H1 (cell line): ENCODE measurements at regions not wholly inside any gene's neighbourhood (a gene's known extent, or its start where the extent isn't known, plus 50 kb on each side); places are given as distances from the start of the nearest gene placed in this dataset.

ENCODE experiments used
- CTCF ChIA-PET: fragments of 300-600 bp; sonication (Branson Sonifier 250); formaldehyde crosslinking; loops from one replicate; lab custom pipeline; 2021; ENCODE audit not compliant: partially characterized antibody; lab: Charles Lee
- POLR2A ChIA-PET: fragments of 300-600 bp; sonication (Branson Sonifier 250); formaldehyde crosslinking; loops from one replicate; lab custom pipeline; 2021; ENCODE audit warnings: inconsistent platforms; ENCODE audit not compliant: partially characterized antibody; lab: Charles Lee
- DNase-seq, 2 experiments: peaks; one replicate each; pipeline versions ENCODE4 v3.0.0 to v3.0.0-alpha.2; 2010 to 2022; ENCODE audit warnings: low spot score in 2 of 2, low read depth in 1 of 2, mixed read lengths in 1 of 2
- FAIRE-seq: peaks from 2 replicates; lab custom pipeline; 2011; peaks lifted over from hg19 to GRCh38; lab: Jason Lieb, UNC
- H2AFZ ChIP-seq: 2 replicates; pipeline ENCODE4 v1.8.1; 2012; ENCODE audit warnings: low read length, inconsistent platforms
- H2AK5ac ChIP-seq: 2 replicates; pipeline ENCODE4 v1.6.1; 2013; ENCODE audit warnings: low read depth, low read length
- H2BK120ac ChIP-seq: replicated peaks from 2 replicates; pipeline ENCODE3; 2013; ENCODE audit warnings: low read depth, low read length, inconsistent platforms
- H2BK12ac ChIP-seq: 2 replicates; pipeline ENCODE4 v1.6.1; 2013; ENCODE audit warnings: low read depth, low read length
- H2BK15ac ChIP-seq: 2 replicates; pipeline ENCODE4 v1.6.1; 2013; ENCODE audit warnings: low read length
- H2BK20ac ChIP-seq: 2 replicates; pipeline ENCODE4 v1.6.1; 2013; ENCODE audit warnings: low read length
- H2BK5ac ChIP-seq: 2 replicates; pipeline ENCODE4 v1.6.1; 2013; ENCODE audit warnings: low read depth, low read length
- H3K14ac ChIP-seq: 2 replicates; pipeline ENCODE4 v1.6.1; 2013; ENCODE audit warnings: inconsistent platforms; ENCODE audit not compliant: insufficient read length
- H3K18ac ChIP-seq: 2 replicates; pipeline ENCODE4 v1.6.1; 2013; ENCODE audit warnings: low read length; ENCODE audit errors: extremely low read depth
- H3K23ac ChIP-seq: 2 replicates; pipeline ENCODE4 v1.6.1; 2013; ENCODE audit warnings: inconsistent platforms; ENCODE audit not compliant: insufficient read length
- H3K23me2 ChIP-seq: 2 replicates; pipeline ENCODE4 v1.6.1; 2013; ENCODE audit warnings: low read depth, low read length
- H3K27ac ChIP-seq: 2 replicates; pipeline ENCODE4 v1.6.1; 2011; ENCODE audit warnings: low read depth, low read length, inconsistent platforms
- H3K27me3 ChIP-seq, 4 experiments: replicated peaks in 1 of 4; 1 replicate in 1 of 4; 2 replicates in 3 of 4; pipeline versions ENCODE4 v1.6.1 to v1.8.1; 2011 to 2013; ENCODE audit warnings: low read length in 3 of 4, mild to moderate bottlenecking in 3 of 4, inconsistent platforms in 2 of 4, mixed read lengths in 2 of 4, moderate library complexity in 1 of 4; ENCODE audit not compliant: control insufficient read depth in 3 of 4, insufficient read depth in 3 of 4; ENCODE audit errors: extremely low read depth in 1 of 4
- H3K36me3 ChIP-seq, 4 experiments: 2 replicates each; pipeline versions ENCODE4 v1.6.1 to v1.8.1; 2011 to 2013; ENCODE audit warnings: mild to moderate bottlenecking in 4 of 4, low read length in 3 of 4, moderate library complexity in 2 of 4, control low read depth in 1 of 4, inconsistent platforms in 1 of 4; ENCODE audit not compliant: insufficient read depth in 4 of 4, control insufficient read depth in 2 of 4
- H3K4ac ChIP-seq: replicated peaks from 2 replicates; pipeline ENCODE3; 2013; ENCODE audit warnings: low read length, low read depth, mixed read lengths, inconsistent platforms; ENCODE audit not compliant: insufficient read length
- H3K4me1 ChIP-seq, 4 experiments: replicated peaks in 1 of 4; 1 replicate in 1 of 4; 2 replicates in 3 of 4; pipeline versions ENCODE4 v1.6.1 to v1.8.1; 2011 to 2013; ENCODE audit warnings: low read length in 3 of 4, inconsistent platforms in 2 of 4, mixed read lengths in 1 of 4; ENCODE audit not compliant: insufficient read depth in 4 of 4, control insufficient read depth in 3 of 4
- H3K4me2 ChIP-seq, 2 experiments: 2 replicates each; pipeline versions ENCODE4 v1.6.1 to v1.8.1; 2011 to 2013; ENCODE audit warnings: low read depth in 2 of 2, low read length in 2 of 2, control low read depth in 1 of 2, inconsistent platforms in 1 of 2, mild to moderate bottlenecking in 1 of 2; ENCODE audit not compliant: insufficient read depth in 1 of 2
- H3K4me3 ChIP-seq, 4 experiments: fragments of 200-600, 300-600 bp in 1 of 4; sonication (generic), shearing (Covaris generic), sonication (Bioruptor Twin) in 1 of 4; 2 replicates each; pipeline versions ENCODE4 v1.5.1 to v1.8.1; 2011 to 2016; ENCODE audit warnings: low read length in 4 of 4, low read depth in 3 of 4, control low read depth in 2 of 4, inconsistent platforms in 2 of 4, mild to moderate bottlenecking in 2 of 4, mixed read lengths in 1 of 4, moderate library complexity in 1 of 4; ENCODE audit not compliant: insufficient read depth in 2 of 4; ENCODE audit errors: extremely low read depth in 1 of 4
- H3K56ac ChIP-seq: replicated peaks from 2 replicates; pipeline ENCODE3; 2013; ENCODE audit warnings: low read depth, mild to moderate bottlenecking, mixed read lengths, low read length, inconsistent platforms; ENCODE audit not compliant: insufficient read length
- H3K79me1 ChIP-seq: 2 replicates; pipeline ENCODE4 v1.6.1; 2013; ENCODE audit warnings: low read depth, low read length, control low read depth
- H3K79me2 ChIP-seq, 2 experiments: 2 replicates each; pipeline versions ENCODE4 v1.6.1 to v1.8.1; 2012 to 2013; ENCODE audit warnings: low read length in 2 of 2, mild to moderate bottlenecking in 2 of 2, inconsistent platforms in 1 of 2; ENCODE audit not compliant: insufficient read depth in 2 of 2, control insufficient read depth in 1 of 2
- H3K9ac ChIP-seq, 4 experiments: replicated peaks in 1 of 4; 1 replicate in 1 of 4; 2 replicates in 3 of 4; pipeline versions ENCODE4 v1.6.1 to v1.8.1; 2011 to 2013; ENCODE audit warnings: low read depth in 3 of 4, low read length in 3 of 4, control low read depth in 2 of 4, mild to moderate bottlenecking in 2 of 4, moderate library complexity in 2 of 4, inconsistent platforms in 1 of 4; ENCODE audit errors: extremely low read depth in 1 of 4
- H3K9me3 ChIP-seq, 2 experiments: 2 replicates each; pipeline versions ENCODE4 v1.6.1 to v1.8.1; 2012 to 2013; ENCODE audit warnings: mild to moderate bottlenecking in 2 of 2, moderate library complexity in 2 of 2, control low read depth in 1 of 2, inconsistent platforms in 1 of 2, low read depth in 1 of 2, low read length in 1 of 2, mixed read lengths in 1 of 2; ENCODE audit not compliant: insufficient read depth in 2 of 2
- H4K20me1 ChIP-seq, 2 experiments: replicated peaks in 1 of 2; 2 replicates each; pipeline versions ENCODE3 to v1.8.1; 2011 to 2013; ENCODE audit warnings: inconsistent platforms in 2 of 2, low read length in 2 of 2, mild to moderate bottlenecking in 1 of 2; ENCODE audit not compliant: insufficient read depth in 2 of 2, control insufficient read depth in 1 of 2
- H4K5ac ChIP-seq: 2 replicates; pipeline ENCODE4 v1.6.1; 2013; ENCODE audit warnings: low read length, low read depth, mixed read lengths, inconsistent platforms; ENCODE audit not compliant: insufficient read length
- H4K8ac ChIP-seq: 2 replicates; pipeline ENCODE4 v1.8.0; 2013; ENCODE audit warnings: mild to moderate bottlenecking, moderate library complexity, low read length, inconsistent platforms; ENCODE audit not compliant: insufficient read depth; ENCODE audit errors: extremely low read depth
- H4K91ac ChIP-seq: replicated peaks from 2 replicates; pipeline ENCODE3; 2013; ENCODE audit warnings: low read length, mixed read lengths, inconsistent platforms; ENCODE audit not compliant: insufficient read length
- SP1 ChIP-seq: IDR thresholded peaks from 2 replicates; pipeline ENCODE4 v1.6.1; 2011; ENCODE audit warnings: low read depth, low read length
- SRF ChIP-seq: IDR thresholded peaks from 2 replicates; pipeline ENCODE4 v1.6.1; 2011; ENCODE audit warnings: mild to moderate bottlenecking, low read depth, low read length, moderate library complexity
- TAF1 ChIP-seq: IDR thresholded peaks from 2 replicates; pipeline ENCODE4 v1.6.1; 2011; ENCODE audit warnings: mild to moderate bottlenecking, low read depth, low read length
- TBP ChIP-seq: IDR thresholded peaks from 2 replicates; pipeline ENCODE4 v1.6.1; 2011; ENCODE audit warnings: low read depth, low read length, improper control_type of control experiment
- WGBS, 2 experiments: shearing (Covaris generic) in 1 of 2; methylation state at CpG; one replicate each; pipeline versions ENCODE4 v1.1.6 to v1.1.7; 2013 to 2015; ENCODE audit warnings: low lambda C conversion rate in 2 of 2, mixed read lengths in 2 of 2, inconsistent platforms in 1 of 2, low coverage in 1 of 2, missing lambda C conversion rate in 1 of 2; ENCODE audit not compliant: insufficient replicate concordance in 2 of 2, insufficient coverage in 1 of 2, insufficient read length in 1 of 2; ENCODE audit errors: extremely low coverage in 1 of 2, missing lambda C conversion rate in 1 of 2; 5-methylcytosine and 5-hydroxymethylcytosine counted together

DNA sequence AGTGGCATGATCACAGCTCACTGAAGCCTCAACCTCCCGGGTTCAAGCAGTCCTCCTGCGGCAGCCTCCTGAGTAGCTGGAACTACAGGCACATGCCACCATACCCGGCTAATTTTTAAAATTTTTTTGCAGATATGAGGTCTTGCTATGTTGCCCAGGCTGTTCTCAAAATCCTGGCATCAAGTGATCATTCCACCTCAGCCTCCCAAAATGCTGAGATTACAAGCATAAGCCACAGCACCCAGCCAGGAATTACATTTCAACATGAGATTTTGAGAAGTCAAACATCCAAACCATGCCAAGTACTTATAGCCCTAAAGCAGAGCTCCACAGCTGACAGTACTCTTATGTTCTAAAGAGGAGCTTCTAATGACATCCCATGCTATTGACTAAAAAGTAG lies 200.1 kb downstream of the FCRL5 start:
- Histone ChIP-seq H3K4me1 (no peaks in the 10 kb centered on the region), H2BK12ac (no peak overlapping the region), H2BK15ac (no peak overlapping the region), H2AK5ac (no peak overlapping the region), H2BK5ac (no peak overlapping the region), H2AFZ (no peak overlapping the region), H3K79me2 (no peaks in the 10 kb centered on the region), H3K27me3 (no peaks in the 10 kb centered on the region; a peak in 1 of 7 replicates), H4K8ac (no peak overlapping the region), H3K79me1 (no peaks in the 10 kb centered on the region), H3K4me2 (no peak overlapping the region), H3K56ac (no peak overlapping the region), H2BK120ac (no peak overlapping the region), H3K36me3 (no peaks in the 10 kb centered on the region), H4K20me1 (no peaks in the 10 kb centered on the region), H4K91ac (no peak overlapping the region), H3K18ac (no peak overlapping the region), H3K14ac (no peak overlapping the region), H2BK20ac (no peak overlapping the region), H3K27ac (no peak overlapping the region), H4K5ac (no peak overlapping the region), H3K9ac (no peak overlapping the region), H3K9me3 (0 out of 4 replicates have a peak, but pooled peaks cover 0 to 4% of the 10 kb centered on the region in 2 experiments), H3K23me2 (no peaks in the 10 kb centered on the region), H3K4ac (no peak overlapping the region), H3K4me3 (no peak overlapping the region), H3K23ac (no peak overlapping the region)
- ChIA-PET CTCF (interaction anchor here (1.1 to 5.5 kb wide), 6 partner anchors 9 to 143 kb away, joined by 3 to 27 read pairs (median 4); no protein-coding TSS in a partner anchor), POLR2A (no interaction called here)
- 97% methylated on average over 3 of the region's 3 CpGs; no CpG with 5 or more reads in 1 of the 2 experiments for WGBS, 2 experiments
- DNase-seq = no peak
- TF ChIP-seq SRF (no peak), TAF1 (no peak), TBP (no peak), SP1 (no peak)
- FAIRE-seq = no peak
